GM23338 (cell line): ENCODE measurements at regions not wholly inside any gene's neighbourhood (a gene's known extent, or its start where the extent isn't known, plus 50 kb on each side); places are given as distances from the start of the nearest gene placed in this dataset.

Experiments
- CREB1 ChIP-seq: fragments of 250-450 bp; sonication (Bioruptor Pico); IDR thresholded peaks from 2 replicates; pipeline ENCODE4 v1.5.0; 2020; ENCODE audit warnings: low read depth, mild to moderate bottlenecking, moderate library complexity
- EZH2 ChIP-seq: fragments of 200-600 bp; sonication (generic); IDR thresholded peaks from one replicate; pipeline ENCODE4 v1.8.0; 2017; ENCODE audit warnings: antibody characterized with exemption, mild to moderate bottlenecking, low read depth; ENCODE audit not compliant: unreplicated experiment
- EZH2phosphoT487 ChIP-seq: fragments of 200-600 bp; sonication (generic); IDR thresholded peaks from one replicate; pipeline ENCODE4 v1.8.1; 2018; ENCODE audit warnings: antibody characterized with exemption; ENCODE audit not compliant: unreplicated experiment
- TF ChIP-seq, protein P1 (sequence below), 2 experiments: fragments of 200-600 bp in 1 of 2; sonication (generic) in 1 of 2; conservative IDR thresholded peaks; 2 replicates each; pipeline versions ENCODE4 v1.5.1 to v1.6.1; 2016 to 2017; ENCODE audit warnings: antibody characterized with exemption in 2 of 2, low read depth in 2 of 2, mild to moderate bottlenecking in 2 of 2, moderate library complexity in 1 of 2

DNA sequence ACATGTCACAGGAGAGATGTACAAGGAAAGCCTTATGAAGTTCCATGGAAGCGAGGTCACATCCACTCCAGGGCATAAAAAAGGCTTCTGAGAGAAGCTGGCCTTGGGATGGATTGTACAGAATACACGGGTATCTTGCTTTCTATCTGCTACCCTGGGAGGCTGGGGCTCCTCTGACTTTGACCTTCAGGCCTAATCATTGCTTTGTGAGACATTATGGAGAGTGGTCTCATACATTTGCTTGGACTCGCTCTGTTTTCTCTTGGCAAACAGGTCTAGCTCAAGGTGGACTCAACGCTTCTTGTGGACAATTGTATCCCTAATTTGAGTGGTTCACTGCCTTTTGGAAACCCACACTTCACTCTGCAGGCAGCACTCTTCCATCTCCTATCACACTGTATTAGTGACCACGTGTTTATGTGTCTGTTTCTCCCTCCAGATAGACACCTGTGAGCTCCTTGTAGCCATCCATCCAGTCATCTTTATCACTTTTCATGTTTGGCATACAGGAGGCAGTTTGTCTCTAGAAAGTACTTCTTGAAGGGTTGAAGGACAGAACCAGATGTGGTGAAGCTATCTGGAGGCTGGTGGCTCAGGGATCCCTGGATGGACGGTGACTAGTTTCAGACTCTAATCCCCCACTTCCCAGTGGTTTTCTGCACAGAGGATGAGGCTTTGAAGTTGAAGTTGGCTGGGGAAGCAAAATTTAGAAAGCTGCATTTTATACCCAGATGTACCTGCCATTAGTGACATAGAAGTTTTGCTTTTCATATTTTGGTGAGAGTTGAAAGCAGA, 267.8 kb downstream of the CYRIA start:
- TF ChIP-seq, protein P1, sequence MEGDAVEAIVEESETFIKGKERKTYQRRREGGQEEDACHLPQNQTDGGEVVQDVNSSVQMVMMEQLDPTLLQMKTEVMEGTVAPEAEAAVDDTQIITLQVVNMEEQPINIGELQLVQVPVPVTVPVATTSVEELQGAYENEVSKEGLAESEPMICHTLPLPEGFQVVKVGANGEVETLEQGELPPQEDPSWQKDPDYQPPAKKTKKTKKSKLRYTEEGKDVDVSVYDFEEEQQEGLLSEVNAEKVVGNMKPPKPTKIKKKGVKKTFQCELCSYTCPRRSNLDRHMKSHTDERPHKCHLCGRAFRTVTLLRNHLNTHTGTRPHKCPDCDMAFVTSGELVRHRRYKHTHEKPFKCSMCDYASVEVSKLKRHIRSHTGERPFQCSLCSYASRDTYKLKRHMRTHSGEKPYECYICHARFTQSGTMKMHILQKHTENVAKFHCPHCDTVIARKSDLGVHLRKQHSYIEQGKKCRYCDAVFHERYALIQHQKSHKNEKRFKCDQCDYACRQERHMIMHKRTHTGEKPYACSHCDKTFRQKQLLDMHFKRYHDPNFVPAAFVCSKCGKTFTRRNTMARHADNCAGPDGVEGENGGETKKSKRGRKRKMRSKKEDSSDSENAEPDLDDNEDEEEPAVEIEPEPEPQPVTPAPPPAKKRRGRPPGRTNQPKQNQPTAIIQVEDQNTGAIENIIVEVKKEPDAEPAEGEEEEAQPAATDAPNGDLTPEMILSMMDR (conservative IDR thresholded peaks at IDR 0.05; ENCODE audit: low read depth in 2 of 2): no peak
- no peak for TF ChIP-seq CREB1 (CRISPR knock-in tag)
- no peak for TF ChIP-seq EZH2
- TF ChIP-seq EZH2phosphoT487: no peak
